LNCaP clone FGC (cell line): ENCODE measurements at regions not wholly inside any gene's neighbourhood (a gene's known extent, or its start where the extent isn't known, plus 50 kb on each side); places are given as distances from the start of the nearest gene placed in this dataset.
"Not testable (repeated sequence)": the region's sequence is repeated elsewhere in the genome, so short reads cannot be mapped to it uniquely, and the experiment has no call there.

Experiments used
- DNase-seq: peaks from one replicate; pipeline ENCODE4 v3.0.0-alpha.2; 2011; ENCODE audit warnings: low read depth
- H3K4me3 ChIP-seq: 2 replicates; pipeline ENCODE4 v1.5.1; 2011; ENCODE audit warnings: mild to moderate bottlenecking, low read depth, low read length, control low read depth
- TF ChIP-seq, protein P1 (sequence below): IDR thresholded peaks from 2 replicates; pipeline ENCODE4 v1.5.1; 2012; ENCODE audit warnings: mild to moderate bottlenecking; ENCODE audit not compliant: control insufficient read depth, insufficient read depth; ENCODE audit errors: extremely low read depth

DNA sequence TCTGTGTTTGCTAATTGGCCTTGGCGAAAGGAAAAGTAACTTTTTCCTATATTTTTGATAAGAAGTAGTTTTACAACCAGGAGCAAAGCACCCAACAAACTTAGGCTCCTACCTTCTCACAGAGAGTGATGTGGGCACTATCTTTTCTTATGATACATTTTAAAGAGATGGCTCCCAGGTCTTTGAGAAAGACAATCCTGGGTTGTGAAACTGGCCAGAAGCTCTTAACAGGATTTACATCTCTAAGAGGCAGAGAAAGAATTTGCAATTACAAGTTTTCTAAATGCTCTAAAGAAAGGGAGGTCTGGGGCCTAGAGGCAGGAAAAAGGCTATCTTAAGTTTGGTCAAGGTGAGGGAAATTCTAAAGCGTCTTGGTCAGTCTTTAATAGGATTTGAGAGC, 609.7 kb downstream of the VGLL3 start:
- no peak for DNase-seq
- no peak overlapping the region for H3K4me3 ChIP-seq
- TF ChIP-seq, protein P1, sequence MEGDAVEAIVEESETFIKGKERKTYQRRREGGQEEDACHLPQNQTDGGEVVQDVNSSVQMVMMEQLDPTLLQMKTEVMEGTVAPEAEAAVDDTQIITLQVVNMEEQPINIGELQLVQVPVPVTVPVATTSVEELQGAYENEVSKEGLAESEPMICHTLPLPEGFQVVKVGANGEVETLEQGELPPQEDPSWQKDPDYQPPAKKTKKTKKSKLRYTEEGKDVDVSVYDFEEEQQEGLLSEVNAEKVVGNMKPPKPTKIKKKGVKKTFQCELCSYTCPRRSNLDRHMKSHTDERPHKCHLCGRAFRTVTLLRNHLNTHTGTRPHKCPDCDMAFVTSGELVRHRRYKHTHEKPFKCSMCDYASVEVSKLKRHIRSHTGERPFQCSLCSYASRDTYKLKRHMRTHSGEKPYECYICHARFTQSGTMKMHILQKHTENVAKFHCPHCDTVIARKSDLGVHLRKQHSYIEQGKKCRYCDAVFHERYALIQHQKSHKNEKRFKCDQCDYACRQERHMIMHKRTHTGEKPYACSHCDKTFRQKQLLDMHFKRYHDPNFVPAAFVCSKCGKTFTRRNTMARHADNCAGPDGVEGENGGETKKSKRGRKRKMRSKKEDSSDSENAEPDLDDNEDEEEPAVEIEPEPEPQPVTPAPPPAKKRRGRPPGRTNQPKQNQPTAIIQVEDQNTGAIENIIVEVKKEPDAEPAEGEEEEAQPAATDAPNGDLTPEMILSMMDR = no peak

DNA sequence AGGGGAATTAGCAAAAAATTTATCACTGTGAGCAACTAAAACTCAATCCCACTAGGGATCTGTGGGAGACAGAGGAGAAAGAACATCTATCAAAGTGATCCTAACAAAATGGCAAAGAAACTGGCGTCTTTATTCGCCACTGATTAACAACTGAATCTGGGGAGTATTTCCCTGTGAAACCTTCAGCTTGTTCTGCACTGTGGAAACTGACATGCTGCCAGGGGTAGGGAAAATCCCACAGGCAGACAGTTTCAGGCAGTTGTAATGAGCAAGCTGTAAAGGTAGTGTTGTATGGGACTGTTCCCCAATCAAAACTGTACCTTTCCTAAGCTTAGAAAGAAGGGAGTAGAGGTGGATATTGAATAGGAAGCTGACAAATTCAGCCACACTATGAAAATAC, 611.7 kb downstream of the VGLL3 start:
- H3K4me3 ChIP-seq = no peak overlapping the region
- TF ChIP-seq, protein P1 = no peak

DNA sequence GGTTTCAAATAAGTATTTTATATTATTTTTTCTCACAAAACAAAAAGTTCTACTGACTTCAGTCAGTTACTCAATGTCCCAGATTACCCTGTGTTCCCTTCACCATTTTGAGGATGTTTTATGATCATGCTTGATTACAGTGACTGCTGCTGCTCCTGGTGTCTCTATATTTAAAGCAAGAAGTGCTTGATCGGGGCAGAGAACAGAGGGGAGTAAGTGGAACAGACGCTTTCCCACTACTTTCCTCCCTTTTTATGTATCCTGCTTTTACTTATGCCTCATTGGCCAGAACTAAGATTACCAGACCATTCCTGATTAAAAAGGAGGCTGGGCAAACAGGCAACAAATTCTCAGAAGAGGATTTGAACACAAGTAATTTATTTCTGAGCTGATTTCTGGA, 612.1 kb downstream of the VGLL3 start:
- TF ChIP-seq, protein P1 = no peak
- H3K4me3 ChIP-seq = no peak overlapping the region
- no peak for DNase-seq

More for the DNA sequence above, 611.7 kb downstream of the VGLL3 start:
- DNase-seq = no peak

DNA sequence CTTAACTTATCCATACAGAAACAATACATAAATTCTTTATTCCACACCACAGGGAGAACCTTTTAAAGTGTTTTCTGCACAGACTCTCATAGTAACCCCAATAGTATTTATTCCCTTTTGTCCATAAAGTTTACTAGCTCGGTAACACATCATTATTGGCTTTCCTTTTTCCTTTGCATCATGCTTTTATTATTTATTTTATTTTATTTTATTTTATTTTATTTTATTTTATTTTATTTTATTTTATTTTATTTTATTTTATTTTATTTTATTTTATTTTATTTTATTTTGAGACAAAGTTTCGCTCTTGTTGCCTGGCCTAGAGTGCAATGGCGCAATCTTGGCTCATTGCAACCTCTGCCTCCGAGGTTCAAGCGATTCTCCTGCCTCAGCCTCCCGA, 655.4 kb downstream of the VGLL3 start:
- not testable (repeated sequence) for DNase-seq

DNA sequence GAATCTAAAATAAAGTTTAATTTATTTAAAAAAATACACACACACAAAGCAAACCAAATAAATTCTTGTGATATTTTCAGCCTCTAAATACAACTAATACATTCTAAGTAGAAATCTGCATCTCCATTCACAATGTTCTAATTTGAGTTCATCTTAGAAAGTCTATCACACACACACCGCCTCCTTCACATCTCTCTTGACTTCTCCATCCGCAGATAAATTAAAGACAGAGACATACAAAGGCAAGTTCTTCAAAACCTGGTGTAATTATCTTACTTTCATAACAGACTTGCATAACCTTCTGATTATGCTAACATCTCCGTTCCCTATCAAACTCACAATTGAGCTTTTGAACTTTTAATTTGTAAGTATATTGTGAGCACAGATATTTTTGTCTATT, 657.3 kb downstream of the VGLL3 start:
- H3K4me3 ChIP-seq = no peak overlapping the region
- no peak for DNase-seq
- TF ChIP-seq, protein P1 = no peak

More for the DNA sequence above, 655.4 kb downstream of the VGLL3 start:
- H3K4me3 ChIP-seq = not testable (repeated sequence)

DNA sequence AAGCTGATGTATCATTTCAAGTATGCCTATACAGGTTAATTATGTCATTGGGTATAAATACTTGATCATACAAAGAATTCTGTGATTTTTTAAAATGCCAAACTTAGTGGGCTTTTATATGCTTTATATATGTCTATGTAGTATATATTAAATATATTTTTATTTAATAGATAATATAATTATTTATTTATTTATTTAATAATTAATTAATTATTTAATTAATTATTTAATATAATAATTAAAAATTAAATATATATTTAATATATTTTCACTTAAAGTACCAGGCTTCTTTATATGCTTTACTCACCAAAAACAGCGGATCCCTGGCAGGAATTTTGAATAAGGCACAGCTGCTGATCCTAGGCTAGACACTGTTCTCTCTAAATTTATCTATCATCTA, 687.0 kb downstream of the VGLL3 start:
- TF ChIP-seq, protein P1 = no peak
- no peak for DNase-seq
- H3K4me3 ChIP-seq = no peak overlapping the region

DNA sequence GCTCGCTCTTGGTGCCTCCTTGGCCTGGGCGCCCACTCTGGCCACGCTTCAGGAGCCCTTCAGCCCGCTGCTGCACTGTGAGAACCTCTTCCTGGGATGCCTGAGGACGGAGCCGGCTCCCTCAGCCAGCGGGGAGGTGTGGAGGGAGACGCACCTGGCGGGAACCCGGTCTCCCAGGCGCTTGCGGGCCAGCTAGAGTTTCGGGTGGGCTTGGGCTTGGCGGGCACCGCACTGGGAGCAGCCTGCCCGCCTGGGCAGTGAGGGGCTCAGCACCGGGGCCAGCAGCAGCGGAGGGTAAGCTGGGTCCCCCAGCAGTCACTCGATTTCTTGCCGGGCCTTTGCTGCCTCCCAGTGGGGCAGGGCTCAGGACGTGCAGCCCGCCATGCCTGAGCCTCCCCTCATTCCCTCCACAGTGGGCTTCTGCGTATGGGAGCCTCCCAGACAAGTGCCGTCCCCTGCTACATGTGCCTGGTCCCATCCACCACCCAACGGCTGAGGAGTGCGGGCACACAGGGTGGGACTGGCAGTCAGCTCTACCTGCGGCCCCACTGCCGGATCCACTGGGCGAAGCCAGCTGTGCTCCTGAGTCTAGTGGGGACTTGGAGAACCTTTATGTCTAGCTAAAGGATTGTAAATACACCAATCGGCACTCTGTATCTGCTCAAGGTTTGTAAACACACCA, 708.7 kb downstream of the VGLL3 start:
- no peak for DNase-seq
- TF ChIP-seq, protein P1 = no peak
- no peak overlapping the region for H3K4me3 ChIP-seq
